H1 (cell line): ENCODE measurements at regions not wholly inside any gene's neighbourhood (a gene's known extent, or its start where the extent isn't known, plus 50 kb on each side); places are given as distances from the start of the nearest gene placed in this dataset.

ENCODE experiments used
- CTCF ChIA-PET: fragments of 300-600 bp; sonication (Branson Sonifier 250); formaldehyde crosslinking; loops from one replicate; lab custom pipeline; 2021; ENCODE audit not compliant: partially characterized antibody; lab: Charles Lee
- POLR2A ChIA-PET: fragments of 300-600 bp; sonication (Branson Sonifier 250); formaldehyde crosslinking; loops from one replicate; lab custom pipeline; 2021; ENCODE audit warnings: inconsistent platforms; ENCODE audit not compliant: partially characterized antibody; lab: Charles Lee
- DNase-seq, 2 experiments: peaks; one replicate each; pipeline versions ENCODE4 v3.0.0 to v3.0.0-alpha.2; 2010 to 2022; ENCODE audit warnings: low spot score in 2 of 2, low read depth in 1 of 2, mixed read lengths in 1 of 2
- FAIRE-seq: peaks from 2 replicates; lab custom pipeline; 2011; peaks lifted over from hg19 to GRCh38; lab: Jason Lieb, UNC
- H2AFZ ChIP-seq: 2 replicates; pipeline ENCODE4 v1.8.1; 2012; ENCODE audit warnings: low read length, inconsistent platforms
- H2AK5ac ChIP-seq: 2 replicates; pipeline ENCODE4 v1.6.1; 2013; ENCODE audit warnings: low read depth, low read length
- H2BK120ac ChIP-seq: replicated peaks from 2 replicates; pipeline ENCODE3; 2013; ENCODE audit warnings: low read depth, low read length, inconsistent platforms
- H2BK12ac ChIP-seq: 2 replicates; pipeline ENCODE4 v1.6.1; 2013; ENCODE audit warnings: low read depth, low read length
- H2BK15ac ChIP-seq: 2 replicates; pipeline ENCODE4 v1.6.1; 2013; ENCODE audit warnings: low read length
- H2BK20ac ChIP-seq: 2 replicates; pipeline ENCODE4 v1.6.1; 2013; ENCODE audit warnings: low read length
- H2BK5ac ChIP-seq: 2 replicates; pipeline ENCODE4 v1.6.1; 2013; ENCODE audit warnings: low read depth, low read length
- H3K14ac ChIP-seq: 2 replicates; pipeline ENCODE4 v1.6.1; 2013; ENCODE audit warnings: inconsistent platforms; ENCODE audit not compliant: insufficient read length
- H3K18ac ChIP-seq: 2 replicates; pipeline ENCODE4 v1.6.1; 2013; ENCODE audit warnings: low read length; ENCODE audit errors: extremely low read depth
- H3K23ac ChIP-seq: 2 replicates; pipeline ENCODE4 v1.6.1; 2013; ENCODE audit warnings: inconsistent platforms; ENCODE audit not compliant: insufficient read length
- H3K23me2 ChIP-seq: 2 replicates; pipeline ENCODE4 v1.6.1; 2013; ENCODE audit warnings: low read depth, low read length
- H3K27ac ChIP-seq: 2 replicates; pipeline ENCODE4 v1.6.1; 2011; ENCODE audit warnings: low read depth, low read length, inconsistent platforms
- H3K27me3 ChIP-seq, 4 experiments: replicated peaks in 1 of 4; 1 replicate in 1 of 4; 2 replicates in 3 of 4; pipeline versions ENCODE4 v1.6.1 to v1.8.1; 2011 to 2013; ENCODE audit warnings: low read length in 3 of 4, mild to moderate bottlenecking in 3 of 4, inconsistent platforms in 2 of 4, mixed read lengths in 2 of 4, moderate library complexity in 1 of 4; ENCODE audit not compliant: control insufficient read depth in 3 of 4, insufficient read depth in 3 of 4; ENCODE audit errors: extremely low read depth in 1 of 4
- H3K36me3 ChIP-seq, 4 experiments: 2 replicates each; pipeline versions ENCODE4 v1.6.1 to v1.8.1; 2011 to 2013; ENCODE audit warnings: mild to moderate bottlenecking in 4 of 4, low read length in 3 of 4, moderate library complexity in 2 of 4, control low read depth in 1 of 4, inconsistent platforms in 1 of 4; ENCODE audit not compliant: insufficient read depth in 4 of 4, control insufficient read depth in 2 of 4
- H3K4ac ChIP-seq: replicated peaks from 2 replicates; pipeline ENCODE3; 2013; ENCODE audit warnings: low read length, low read depth, mixed read lengths, inconsistent platforms; ENCODE audit not compliant: insufficient read length
- H3K4me1 ChIP-seq, 4 experiments: replicated peaks in 1 of 4; 1 replicate in 1 of 4; 2 replicates in 3 of 4; pipeline versions ENCODE4 v1.6.1 to v1.8.1; 2011 to 2013; ENCODE audit warnings: low read length in 3 of 4, inconsistent platforms in 2 of 4, mixed read lengths in 1 of 4; ENCODE audit not compliant: insufficient read depth in 4 of 4, control insufficient read depth in 3 of 4
- H3K4me2 ChIP-seq, 2 experiments: 2 replicates each; pipeline versions ENCODE4 v1.6.1 to v1.8.1; 2011 to 2013; ENCODE audit warnings: low read depth in 2 of 2, low read length in 2 of 2, control low read depth in 1 of 2, inconsistent platforms in 1 of 2, mild to moderate bottlenecking in 1 of 2; ENCODE audit not compliant: insufficient read depth in 1 of 2
- H3K4me3 ChIP-seq, 4 experiments: fragments of 200-600, 300-600 bp in 1 of 4; sonication (generic), shearing (Covaris generic), sonication (Bioruptor Twin) in 1 of 4; 2 replicates each; pipeline versions ENCODE4 v1.5.1 to v1.8.1; 2011 to 2016; ENCODE audit warnings: low read length in 4 of 4, low read depth in 3 of 4, control low read depth in 2 of 4, inconsistent platforms in 2 of 4, mild to moderate bottlenecking in 2 of 4, mixed read lengths in 1 of 4, moderate library complexity in 1 of 4; ENCODE audit not compliant: insufficient read depth in 2 of 4; ENCODE audit errors: extremely low read depth in 1 of 4
- H3K56ac ChIP-seq: replicated peaks from 2 replicates; pipeline ENCODE3; 2013; ENCODE audit warnings: low read depth, mild to moderate bottlenecking, mixed read lengths, low read length, inconsistent platforms; ENCODE audit not compliant: insufficient read length
- H3K79me1 ChIP-seq: 2 replicates; pipeline ENCODE4 v1.6.1; 2013; ENCODE audit warnings: low read depth, low read length, control low read depth
- H3K79me2 ChIP-seq, 2 experiments: 2 replicates each; pipeline versions ENCODE4 v1.6.1 to v1.8.1; 2012 to 2013; ENCODE audit warnings: low read length in 2 of 2, mild to moderate bottlenecking in 2 of 2, inconsistent platforms in 1 of 2; ENCODE audit not compliant: insufficient read depth in 2 of 2, control insufficient read depth in 1 of 2
- H3K9ac ChIP-seq, 4 experiments: replicated peaks in 1 of 4; 1 replicate in 1 of 4; 2 replicates in 3 of 4; pipeline versions ENCODE4 v1.6.1 to v1.8.1; 2011 to 2013; ENCODE audit warnings: low read depth in 3 of 4, low read length in 3 of 4, control low read depth in 2 of 4, mild to moderate bottlenecking in 2 of 4, moderate library complexity in 2 of 4, inconsistent platforms in 1 of 4; ENCODE audit errors: extremely low read depth in 1 of 4
- H3K9me3 ChIP-seq, 2 experiments: 2 replicates each; pipeline versions ENCODE4 v1.6.1 to v1.8.1; 2012 to 2013; ENCODE audit warnings: mild to moderate bottlenecking in 2 of 2, moderate library complexity in 2 of 2, control low read depth in 1 of 2, inconsistent platforms in 1 of 2, low read depth in 1 of 2, low read length in 1 of 2, mixed read lengths in 1 of 2; ENCODE audit not compliant: insufficient read depth in 2 of 2
- H4K20me1 ChIP-seq, 2 experiments: replicated peaks in 1 of 2; 2 replicates each; pipeline versions ENCODE3 to v1.8.1; 2011 to 2013; ENCODE audit warnings: inconsistent platforms in 2 of 2, low read length in 2 of 2, mild to moderate bottlenecking in 1 of 2; ENCODE audit not compliant: insufficient read depth in 2 of 2, control insufficient read depth in 1 of 2
- H4K5ac ChIP-seq: 2 replicates; pipeline ENCODE4 v1.6.1; 2013; ENCODE audit warnings: low read length, low read depth, mixed read lengths, inconsistent platforms; ENCODE audit not compliant: insufficient read length
- H4K8ac ChIP-seq: 2 replicates; pipeline ENCODE4 v1.8.0; 2013; ENCODE audit warnings: mild to moderate bottlenecking, moderate library complexity, low read length, inconsistent platforms; ENCODE audit not compliant: insufficient read depth; ENCODE audit errors: extremely low read depth
- H4K91ac ChIP-seq: replicated peaks from 2 replicates; pipeline ENCODE3; 2013; ENCODE audit warnings: low read length, mixed read lengths, inconsistent platforms; ENCODE audit not compliant: insufficient read length
- CHD2 ChIP-seq: IDR thresholded peaks from 2 replicates; pipeline ENCODE4 v1.6.1; 2012; ENCODE audit warnings: low read length, improper control_type of control experiment
- CREB1 ChIP-seq: IDR thresholded peaks from 2 replicates; pipeline ENCODE4 v1.6.1; 2012; ENCODE audit warnings: inconsistent platforms
- CTBP2 ChIP-seq: IDR thresholded peaks from 2 replicates; pipeline ENCODE4 v1.7.0; 2011; ENCODE audit warnings: borderline replicate concordance, mild to moderate bottlenecking, moderate library complexity, mixed read lengths, low read length; ENCODE audit not compliant: insufficient read depth, insufficient read length
- EGR1 ChIP-seq: IDR thresholded peaks from 2 replicates; pipeline ENCODE4 v1.6.1; 2011; ENCODE audit warnings: low read depth, low read length, borderline replicate concordance
- EZH2 ChIP-seq: fragments of 200-600 bp; sonication (generic); IDR thresholded peaks from 2 replicates; pipeline ENCODE4 v1.7.1; 2012; ENCODE audit warnings: low read depth, mild to moderate bottlenecking, moderate library complexity, low read length, inconsistent platforms; ENCODE audit not compliant: severe bottlenecking
- GABPA ChIP-seq: IDR thresholded peaks from 2 replicates; pipeline ENCODE4 v1.6.1; 2011; ENCODE audit warnings: mild to moderate bottlenecking, low read length, moderate library complexity, borderline replicate concordance; ENCODE audit not compliant: insufficient read depth
- HDAC6 ChIP-seq: IDR thresholded peaks from one replicate; pipeline ENCODE4 v1.7.1; 2012; ENCODE audit warnings: low read depth, mild to moderate bottlenecking, inconsistent platforms, low read length, moderate library complexity
- SIN3A ChIP-seq, 2 experiments: IDR thresholded peaks in 1 of 2; conservative IDR thresholded peaks in 1 of 2; 2 replicates each; pipeline ENCODE4 v1.6.1; 2011 to 2012; ENCODE audit warnings: low read length in 2 of 2, improper control_type of control experiment in 1 of 2, low read depth in 1 of 2, mild to moderate bottlenecking in 1 of 2
- SIX5 ChIP-seq: IDR thresholded peaks from 2 replicates; pipeline ENCODE4 v1.6.1; 2011; ENCODE audit warnings: mild to moderate bottlenecking, low read depth, low read length
- SUZ12 ChIP-seq: fragments of 200-600 bp; sonication (generic); IDR thresholded peaks from 2 replicates; pipeline ENCODE4 v1.6.1; 2012; ENCODE audit warnings: mild to moderate bottlenecking, inconsistent platforms, low read length, moderate library complexity, mixed read lengths
- TAF1 ChIP-seq: IDR thresholded peaks from 2 replicates; pipeline ENCODE4 v1.6.1; 2011; ENCODE audit warnings: mild to moderate bottlenecking, low read depth, low read length
- USF2 ChIP-seq: IDR thresholded peaks from 2 replicates; pipeline ENCODE4 v1.6.1; 2011; ENCODE audit warnings: low read length, improper control_type of control experiment
- YY1 ChIP-seq: IDR thresholded peaks from 2 replicates; pipeline ENCODE4 v1.6.1; 2011; ENCODE audit warnings: low read depth, mild to moderate bottlenecking, low read length
- WGBS, 2 experiments: shearing (Covaris generic) in 1 of 2; methylation state at CpG; one replicate each; pipeline versions ENCODE4 v1.1.6 to v1.1.7; 2013 to 2015; ENCODE audit warnings: low lambda C conversion rate in 2 of 2, mixed read lengths in 2 of 2, inconsistent platforms in 1 of 2, low coverage in 1 of 2, missing lambda C conversion rate in 1 of 2; ENCODE audit not compliant: insufficient replicate concordance in 2 of 2, insufficient coverage in 1 of 2, insufficient read length in 1 of 2; ENCODE audit errors: extremely low coverage in 1 of 2, missing lambda C conversion rate in 1 of 2; 5-methylcytosine and 5-hydroxymethylcytosine counted together

GRCh38 chr13:83667606-83668005 lies 214.7 kb downstream of the SLITRK1 start:
- no peak overlapping the region for H4K8ac ChIP-seq
- H2BK20ac ChIP-seq: no peak overlapping the region
- ChIA-PET CTCF (no interaction called here), POLR2A (no interaction called here)
- no peaks in the 10 kb centered on the region for H3K36me3 ChIP-seq
- H3K23ac ChIP-seq: no peak overlapping the region
- no peak overlapping the region for H4K5ac ChIP-seq
- no peaks in the 10 kb centered on the region for H3K23me2 ChIP-seq
- FAIRE-seq (no peak), DNase-seq (no peak)
- H2BK120ac ChIP-seq: no peak overlapping the region
- H3K79me2 ChIP-seq: no peaks in the 10 kb centered on the region
- H3K4ac ChIP-seq: no peak overlapping the region
- H3K18ac ChIP-seq: no peak overlapping the region
- H3K4me3 ChIP-seq: no peak overlapping the region
- H2BK15ac ChIP-seq: no peak overlapping the region
- H3K14ac ChIP-seq: no peak overlapping the region
- H3K4me2 ChIP-seq: no peak overlapping the region
- no peaks in the 10 kb centered on the region for H4K20me1 ChIP-seq
- no peak overlapping the region for H2BK5ac ChIP-seq
- 86% methylated on average over 2 of the region's 2 CpGs; no CpG with 5 or more reads in 1 of the 2 experiments for WGBS, 2 experiments
- no peaks in the 10 kb centered on the region for H3K27me3 ChIP-seq
- no peak overlapping the region for H3K56ac ChIP-seq
- no peak overlapping the region for H3K27ac ChIP-seq
- H3K9me3 ChIP-seq: peaks cover 7 to 10% of the 10 kb centered on the region in 2 experiments
- H2AK5ac ChIP-seq: no peak overlapping the region
- peaks cover 0 to 2% (median 0%) of the 10 kb centered on the region in 4 experiments; a peak in 1 of 7 replicates for H3K4me1 ChIP-seq
- no peak overlapping the region for H4K91ac ChIP-seq
- no peaks in the 10 kb centered on the region for H3K79me1 ChIP-seq
- no peak overlapping the region for H2AFZ ChIP-seq
- no peak overlapping the region for H3K9ac ChIP-seq
- H2BK12ac ChIP-seq: no peak overlapping the region
- no peak for TF ChIP-seq SIN3A (conservative IDR thresholded peaks at IDR 0.05 in 1 of 2, IDR thresholded peaks at IDR 0.05 in 1 of 2; ENCODE audit: low read depth in 1 of 2, low read length in 2 of 2)
- no peak for TF ChIP-seq SUZ12
- no peak for TF ChIP-seq TAF1
- TF ChIP-seq SIX5: no peak
- TF ChIP-seq CTBP2: no peak
- TF ChIP-seq GABPA: no peak
- TF ChIP-seq CREB1: no peak
- TF ChIP-seq EZH2: no peak
- TF ChIP-seq USF2: no peak
- TF ChIP-seq CHD2: no peak
- TF ChIP-seq YY1: no peak
- no peak for TF ChIP-seq HDAC6
- no peak for TF ChIP-seq EGR1
